DOHH2 (cell line): ENCODE measurements at regions not wholly inside any gene's neighbourhood (a gene's known extent, or its start where the extent isn't known, plus 50 kb on each side); places are given as distances from the start of the nearest gene placed in this dataset.
"Not testable (repeated sequence)": the region's sequence is repeated elsewhere in the genome, so short reads cannot be mapped to it uniquely, and the experiment has no call there.

Experiments used
- H3F3A ChIP-seq: fragments of 200-600 bp; sonication (generic), shearing (Covaris generic); 2 replicates; pipeline ENCODE4 v1.6.0; 2016; ENCODE audit warnings: antibody characterized with exemption, mild to moderate bottlenecking; ENCODE audit not compliant: control insufficient read depth, insufficient read depth
- H3K27ac ChIP-seq: fragments of 200-600 bp; sonication (generic); 2 replicates; pipeline ENCODE4 v1.5.1; 2014; ENCODE audit warnings: low read depth, mild to moderate bottlenecking, low read length, moderate library complexity
- H3K27me3 ChIP-seq: fragments of 200-600 bp; sonication (generic); 2 replicates; pipeline ENCODE4 v1.6.1; 2014; ENCODE audit warnings: mild to moderate bottlenecking, low read length, mixed read lengths; ENCODE audit not compliant: control insufficient read depth
- H3K36me3 ChIP-seq: fragments of 200-600 bp; sonication (generic); 2 replicates; pipeline ENCODE4 v1.6.1; 2014; ENCODE audit warnings: mild to moderate bottlenecking, low read length, moderate library complexity, mixed read lengths; ENCODE audit not compliant: control insufficient read depth
- H3K4me1 ChIP-seq: fragments of 200-600 bp; sonication (generic); 2 replicates; pipeline ENCODE4 v1.6.1; 2014; ENCODE audit warnings: mild to moderate bottlenecking, low read length, mixed read lengths; ENCODE audit not compliant: control insufficient read depth
- H3K4me2 ChIP-seq: fragments of 200-600 bp; sonication (generic); 2 replicates; pipeline ENCODE4 v1.6.0; 2014; ENCODE audit warnings: mild to moderate bottlenecking, low read length, moderate library complexity
- H3K4me3 ChIP-seq: fragments of 200-600 bp; sonication (generic); 2 replicates; pipeline ENCODE4 v1.5.1; 2014; ENCODE audit warnings: mild to moderate bottlenecking, low read length, mixed read lengths
- H3K79me2 ChIP-seq: fragments of 200-600 bp; sonication (generic); 2 replicates; pipeline ENCODE4 v1.6.1; 2014; ENCODE audit warnings: mild to moderate bottlenecking, low read length, mixed read lengths; ENCODE audit not compliant: control insufficient read depth
- H3K9me2 ChIP-seq: fragments of 200-600 bp; sonication (generic); replicated peaks from 2 replicates; pipeline ENCODE4 v1.6.1; 2014; ENCODE audit warnings: mild to moderate bottlenecking, low read length, mixed read lengths; ENCODE audit not compliant: control insufficient read depth
- H3K9me3 ChIP-seq: fragments of 200-600 bp; sonication (generic); 2 replicates; pipeline ENCODE4 v1.6.1; 2014; ENCODE audit warnings: antibody characterized with exemption, low read length, mixed read lengths; ENCODE audit not compliant: control insufficient read depth, insufficient read depth
- H4K20me1 ChIP-seq: fragments of 200-600 bp; sonication (generic); 2 replicates; pipeline ENCODE4 v1.6.0; 2014; ENCODE audit warnings: low read depth, mild to moderate bottlenecking, antibody characterized with exemption, low read length, moderate library complexity; ENCODE audit not compliant: control insufficient read depth, insufficient read depth

- H3K4me1 ChIP-seq, H3K4me3 ChIP-seq, H3K36me3 ChIP-seq: not testable (repeated sequence)
These were observed 123.2 kb downstream of the SPATA31A6 start for GRCh38 chr9:42306625-42307024.

GRCh38 chr9:42307449-42307848, 124.0 kb downstream of the SPATA31A6 start:
- not testable (repeated sequence) for H3K4me3 ChIP-seq, H3F3A ChIP-seq, H3K27me3 ChIP-seq, H3K4me2 ChIP-seq, H3K9me2 ChIP-seq, H3K27ac ChIP-seq, H3K36me3 ChIP-seq, H3K79me2 ChIP-seq, H3K9me3 ChIP-seq, H4K20me1 ChIP-seq, H3K4me1 ChIP-seq

More at GRCh38 chr9:42306625-42307024, 123.2 kb downstream of the SPATA31A6 start:
- H3K27me3 ChIP-seq, H3K27ac ChIP-seq, H4K20me1 ChIP-seq, H3K9me2 ChIP-seq, H3K9me3 ChIP-seq, H3K79me2 ChIP-seq, H3F3A ChIP-seq, H3K4me2 ChIP-seq: not testable (repeated sequence)

DNA sequence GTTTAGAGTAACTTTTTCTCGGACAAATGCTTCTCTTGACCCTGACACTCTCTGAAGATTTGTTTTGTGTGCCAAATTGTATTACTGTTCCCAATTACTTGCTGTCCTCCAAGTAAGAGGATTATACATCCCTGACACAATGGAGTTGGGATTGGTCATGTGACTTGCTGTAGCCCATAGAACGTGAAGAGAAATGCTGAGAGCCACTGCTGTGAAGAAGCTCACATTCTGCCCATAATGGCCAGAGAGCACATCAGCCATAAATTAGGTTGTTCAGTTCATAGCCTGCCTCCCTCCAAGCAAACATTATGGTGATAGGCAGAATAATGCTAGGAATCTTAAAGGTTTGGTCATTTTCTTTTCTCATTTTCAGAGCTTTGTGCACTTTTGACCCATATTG, 127.5 kb downstream of the SPATA31A6 start:
- not testable (repeated sequence) for H3K79me2 ChIP-seq, H3K4me1 ChIP-seq, H3K27me3 ChIP-seq, H3K9me2 ChIP-seq, H3K27ac ChIP-seq, H3K4me2 ChIP-seq, H3K36me3 ChIP-seq, H3K4me3 ChIP-seq, H4K20me1 ChIP-seq, H3F3A ChIP-seq, H3K9me3 ChIP-seq

DNA sequence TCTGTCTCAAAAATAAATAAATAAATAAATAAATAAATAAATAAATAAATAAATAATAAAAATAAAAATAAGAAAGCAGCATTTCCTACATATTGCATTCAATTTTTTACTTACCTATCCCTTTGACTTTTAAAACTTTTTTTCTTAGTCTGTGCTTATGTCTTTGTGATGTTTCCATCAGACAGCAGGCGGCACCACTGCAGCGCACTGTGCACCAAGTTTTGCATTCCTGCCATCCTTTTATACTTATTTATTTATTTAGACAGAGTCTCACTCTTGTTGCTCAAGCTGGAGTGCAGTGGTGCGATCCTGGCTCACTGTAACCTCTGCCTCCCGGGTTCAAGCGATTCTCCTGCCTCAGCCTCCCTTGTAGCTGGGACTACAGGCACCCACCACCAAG, 132.6 kb downstream of the SPATA31A6 start:
- H3F3A ChIP-seq, H3K79me2 ChIP-seq, H4K20me1 ChIP-seq, H3K4me1 ChIP-seq, H3K27me3 ChIP-seq, H3K36me3 ChIP-seq, H3K27ac ChIP-seq, H3K4me2 ChIP-seq, H3K9me2 ChIP-seq, H3K4me3 ChIP-seq, H3K9me3 ChIP-seq: not testable (repeated sequence)

DNA sequence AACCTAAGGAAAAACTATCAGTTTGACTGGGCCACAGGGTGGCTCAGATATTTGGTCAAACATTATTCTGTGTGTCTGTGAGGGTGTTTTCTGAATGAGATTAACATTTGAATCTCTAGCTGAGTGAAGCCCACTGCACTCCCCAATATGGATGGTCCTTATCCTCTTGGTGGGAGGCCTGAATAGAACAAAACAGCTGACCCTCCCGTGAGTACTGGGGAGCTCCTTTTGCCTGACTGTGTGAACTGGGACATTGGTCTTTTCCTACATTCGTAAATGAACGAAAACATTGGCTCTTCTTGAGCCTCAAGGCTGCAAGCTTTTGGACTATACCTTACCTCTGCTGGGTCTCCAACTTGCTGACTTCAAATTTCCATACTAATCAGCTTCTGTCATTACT, 134.2 kb downstream of the SPATA31A6 start:
- H3K9me3 ChIP-seq, H3K79me2 ChIP-seq, H3K9me2 ChIP-seq, H3K4me3 ChIP-seq, H3K27ac ChIP-seq, H3K4me1 ChIP-seq, H3K27me3 ChIP-seq, H3F3A ChIP-seq, H3K4me2 ChIP-seq, H4K20me1 ChIP-seq, H3K36me3 ChIP-seq: not testable (repeated sequence)

DNA sequence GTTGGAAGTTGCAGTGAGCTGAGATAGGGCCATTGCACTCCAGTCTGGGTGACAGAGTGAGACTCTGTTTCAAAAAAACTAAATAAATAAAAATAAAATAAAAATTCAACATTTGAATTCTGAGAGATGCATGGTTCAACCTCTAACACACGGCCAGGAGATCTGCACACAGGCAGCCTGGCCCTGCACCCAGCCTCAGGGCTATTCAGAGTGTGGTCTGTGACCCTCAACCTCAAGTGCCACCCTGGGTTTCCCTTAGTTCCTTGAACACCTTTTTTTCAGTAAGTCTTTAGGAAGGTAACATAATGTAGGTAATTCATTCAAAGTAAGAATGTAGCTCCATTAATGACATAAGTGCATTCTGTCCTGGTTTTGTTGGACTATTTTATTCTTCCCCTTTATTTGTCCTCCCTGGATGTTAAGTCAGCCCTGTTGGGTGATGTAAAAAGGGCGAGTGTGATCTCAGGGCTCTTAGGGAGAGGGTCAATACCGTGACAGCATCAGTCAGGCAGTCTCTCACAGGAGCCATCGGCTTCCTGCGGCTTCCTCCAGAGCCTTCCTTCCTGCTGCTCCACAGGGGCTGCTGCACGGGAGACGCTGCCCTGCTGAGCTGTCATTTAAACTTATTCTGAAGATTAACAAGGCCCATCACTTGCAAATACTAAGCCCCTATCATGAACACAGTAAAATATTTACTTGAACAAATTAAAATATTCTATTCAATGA, 139.8 kb downstream of the SPATA31A6 start:
- not testable (repeated sequence) for H3K27me3 ChIP-seq, H3K9me2 ChIP-seq, H4K20me1 ChIP-seq, H3F3A ChIP-seq, H3K36me3 ChIP-seq, H3K4me2 ChIP-seq, H3K27ac ChIP-seq, H3K4me1 ChIP-seq, H3K9me3 ChIP-seq, H3K79me2 ChIP-seq, H3K4me3 ChIP-seq

DNA sequence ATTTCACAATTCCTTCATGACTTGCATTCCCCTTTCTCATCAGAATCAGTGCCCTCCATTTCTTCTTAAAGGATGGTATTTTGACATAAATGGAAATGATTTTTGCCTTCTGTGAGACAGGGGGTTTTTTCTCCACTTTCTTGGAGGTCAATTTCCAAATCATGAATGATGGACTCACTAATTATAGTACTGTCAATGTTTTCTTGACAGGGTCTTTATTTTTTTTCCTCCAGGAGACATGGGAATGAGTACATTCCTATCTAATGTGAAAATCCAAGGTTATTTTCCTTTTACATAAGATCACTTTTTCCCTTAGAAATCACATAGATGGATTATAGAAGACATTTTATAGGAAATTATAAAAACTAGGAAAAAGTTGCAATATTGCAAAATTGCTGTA, 141.7 kb downstream of the SPATA31A6 start:
- H4K20me1 ChIP-seq, H3K4me1 ChIP-seq, H3F3A ChIP-seq, H3K79me2 ChIP-seq, H3K9me3 ChIP-seq, H3K4me2 ChIP-seq, H3K27me3 ChIP-seq, H3K36me3 ChIP-seq, H3K4me3 ChIP-seq, H3K27ac ChIP-seq, H3K9me2 ChIP-seq: not testable (repeated sequence)

GRCh38 chr9:42325561-42325960, 142.1 kb downstream of the SPATA31A6 start:
- H3K9me3 ChIP-seq, H3K4me3 ChIP-seq, H3K36me3 ChIP-seq, H3K4me1 ChIP-seq, H3F3A ChIP-seq, H3K4me2 ChIP-seq, H3K27ac ChIP-seq, H3K9me2 ChIP-seq, H3K27me3 ChIP-seq, H4K20me1 ChIP-seq, H3K79me2 ChIP-seq: not testable (repeated sequence)
